Activated naive CD4-positive, alpha-beta T cell treated with Interleukin-2 at 50 U/mL for 16 hours (primary cell): ENCODE measurements at regions not wholly inside any gene's neighbourhood (a gene's known extent, or its start where the extent isn't known, plus 50 kb on each side); places are given as distances from the start of the nearest gene placed in this dataset.

Experiments used
- DNase-seq: peaks from one replicate; pipeline ENCODE4 v3.0.0-alpha.2; 2020

DNA sequence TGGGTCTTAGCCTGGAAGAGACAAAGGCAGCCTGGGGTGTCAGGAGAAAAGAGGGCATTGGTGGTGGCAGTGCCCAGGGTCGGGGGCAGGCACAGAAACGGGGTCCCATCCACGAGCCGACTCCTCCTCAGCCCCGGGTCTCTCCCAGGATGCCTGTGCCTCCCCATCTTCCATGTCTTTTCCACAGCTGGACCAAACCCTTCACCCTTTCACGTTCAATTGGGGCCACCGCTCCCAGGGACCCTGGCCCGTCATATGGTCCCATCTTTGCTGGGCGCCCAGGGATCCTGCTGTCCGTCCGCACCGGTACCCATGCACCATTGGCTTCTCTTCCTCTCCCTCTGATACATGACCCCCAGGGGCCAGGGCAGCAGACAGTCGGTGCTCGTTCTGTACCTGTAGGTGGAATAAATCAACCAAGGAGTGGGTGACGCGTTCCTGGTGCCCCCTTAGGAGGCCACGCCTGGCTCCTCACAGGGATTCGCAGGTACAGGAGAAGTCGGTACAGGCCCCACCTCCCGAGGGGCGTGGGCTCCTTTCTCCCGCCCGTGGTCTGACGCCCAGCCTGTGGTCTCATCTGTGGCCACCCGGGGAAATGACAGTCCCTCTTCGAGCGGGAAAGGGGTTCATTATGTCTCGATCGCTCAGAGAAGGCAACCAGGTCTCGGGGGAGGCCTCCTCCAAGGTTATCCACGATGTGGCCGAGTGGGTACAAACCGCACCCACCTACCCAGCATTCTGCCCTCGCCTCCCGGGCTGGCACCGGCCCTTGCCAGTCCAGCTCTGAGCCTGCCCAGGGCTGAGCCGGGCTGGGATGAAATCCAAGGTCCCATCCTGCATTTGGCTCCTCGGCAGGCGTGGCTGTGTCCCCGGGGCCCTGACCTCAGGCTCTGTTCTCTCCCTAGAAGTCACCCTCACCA is 1493.6 kb downstream of the BRD1 start:
- DNase-seq: no peak

DNA sequence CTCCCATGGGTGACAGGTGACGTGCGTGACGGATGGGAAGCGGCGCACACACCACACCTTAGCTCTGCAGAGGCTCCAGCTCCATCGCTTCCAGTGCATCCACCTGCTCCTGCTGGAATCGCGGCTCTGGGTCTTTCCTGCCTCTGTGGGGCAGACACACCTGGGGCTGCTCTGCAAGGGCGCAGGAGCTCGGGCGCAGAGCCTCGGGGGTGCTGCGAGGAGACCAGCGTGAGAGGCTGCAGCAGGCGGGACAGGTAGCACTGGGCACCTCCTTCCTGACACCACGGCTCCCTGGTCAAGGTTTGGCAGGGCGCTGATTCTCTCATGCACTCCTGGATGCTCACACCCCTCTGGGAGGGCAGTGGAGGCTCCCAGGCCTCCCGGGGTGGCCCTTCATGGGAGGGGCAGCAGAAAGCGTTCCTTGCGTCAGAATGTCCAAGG is 1494.3 kb downstream of the BRD1 start:
- no peak for DNase-seq

DNA sequence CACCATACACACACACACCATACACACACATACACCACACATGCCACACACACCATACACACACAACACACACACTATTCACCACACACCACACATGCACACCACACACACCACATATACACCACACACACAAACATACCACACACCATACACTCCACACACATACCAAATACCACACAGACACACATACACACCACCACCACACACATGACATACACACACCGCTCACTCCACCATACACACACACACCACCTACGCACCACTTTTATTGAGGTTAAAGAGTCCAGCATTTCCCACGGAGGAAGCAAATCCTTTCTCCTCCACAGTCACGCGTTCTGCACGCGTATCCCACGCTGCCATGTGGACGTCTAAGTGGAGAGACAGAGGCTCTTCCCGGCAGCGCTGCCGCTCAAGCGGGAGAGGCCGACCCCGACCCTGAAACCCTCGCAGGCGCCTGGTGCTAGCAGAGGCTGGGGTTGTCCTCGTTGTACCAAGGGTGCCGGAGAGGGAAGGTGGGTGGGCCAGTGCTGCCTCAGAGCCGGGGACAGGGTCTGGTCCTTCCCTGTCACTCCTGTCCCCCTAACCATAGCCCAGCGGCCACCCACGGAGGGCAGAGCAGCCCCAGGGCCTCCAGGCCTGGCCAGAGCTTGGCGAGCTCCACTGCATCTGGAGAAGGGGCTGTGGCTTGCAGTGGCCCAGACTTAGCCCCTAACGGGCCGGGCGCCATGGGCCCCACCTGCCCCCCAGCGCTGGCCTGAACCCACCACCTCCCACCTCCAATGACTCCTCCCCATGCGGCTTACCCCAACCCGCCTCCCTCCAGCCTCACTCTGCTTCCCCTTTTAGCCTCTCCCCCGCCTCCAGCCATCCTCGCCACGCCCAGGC is 1495.0 kb downstream of the BRD1 start:
- no peak for DNase-seq

DNA sequence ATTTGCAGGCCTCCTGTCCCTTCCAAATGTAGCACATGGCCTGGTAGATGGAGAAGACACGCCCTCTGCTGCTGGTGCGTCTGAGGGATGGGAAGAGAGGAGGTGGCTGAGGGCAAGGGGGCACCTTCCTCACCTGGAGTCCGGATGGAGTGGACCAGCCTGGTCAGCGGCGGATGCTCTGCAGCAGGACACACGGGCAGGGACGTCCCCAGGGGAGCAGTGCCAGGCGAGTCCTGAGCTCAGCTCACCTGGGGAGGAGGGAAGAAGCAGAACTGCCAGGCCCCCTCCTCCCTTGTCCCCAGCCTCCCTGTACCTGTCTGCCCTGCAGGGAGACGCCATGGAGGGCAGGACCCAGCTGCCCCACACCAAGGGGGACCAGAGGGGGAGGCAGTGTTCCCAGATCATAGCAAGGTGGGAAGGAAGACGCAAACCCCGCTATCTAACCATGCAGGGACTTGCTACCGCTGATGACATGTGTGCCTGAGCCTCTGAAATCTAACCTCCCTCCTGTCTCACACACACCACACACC is 1495.9 kb downstream of the BRD1 start:
- no peak for DNase-seq

DNA sequence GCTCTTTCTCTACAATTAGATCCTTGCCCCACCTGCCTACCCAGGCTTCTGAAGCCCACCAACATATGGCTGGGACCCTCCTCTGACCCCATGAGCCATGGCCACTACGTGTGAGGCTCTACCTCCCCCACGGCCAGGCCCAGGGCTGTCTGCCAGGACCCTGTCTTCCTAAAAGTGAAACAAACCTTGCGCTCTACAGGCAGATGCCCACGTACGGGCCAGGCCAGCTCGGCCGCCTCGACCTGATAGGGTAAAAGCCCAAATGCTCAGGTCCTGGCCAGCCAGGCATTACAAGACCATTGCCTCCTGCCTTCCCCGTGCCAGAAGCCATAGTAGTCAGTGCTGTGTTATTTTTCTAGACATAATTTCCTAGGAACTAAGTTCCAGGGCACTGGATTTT is 1496.4 kb downstream of the BRD1 start:
- no peak for DNase-seq

DNA sequence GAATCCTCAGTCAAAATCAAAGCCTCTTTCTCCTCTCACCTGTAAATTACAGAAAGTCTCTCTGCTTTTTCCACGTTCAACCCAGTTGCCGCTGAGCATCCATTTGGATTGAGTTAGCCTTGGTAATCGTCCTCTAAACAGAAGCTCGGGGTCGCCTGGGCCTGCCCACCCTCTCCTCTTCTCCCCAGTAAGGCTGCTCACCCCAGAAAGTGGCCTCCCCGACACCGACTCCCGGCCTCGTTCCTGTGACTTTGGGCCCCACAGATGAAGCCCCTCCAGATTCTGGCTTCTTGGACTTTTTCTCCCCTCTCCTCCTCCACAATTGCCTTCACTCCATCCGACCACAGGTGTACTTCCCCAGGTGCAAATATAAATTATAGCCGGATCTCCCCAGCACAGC is 1500.0 kb downstream of the BRD1 start:
- no peak for DNase-seq

DNA sequence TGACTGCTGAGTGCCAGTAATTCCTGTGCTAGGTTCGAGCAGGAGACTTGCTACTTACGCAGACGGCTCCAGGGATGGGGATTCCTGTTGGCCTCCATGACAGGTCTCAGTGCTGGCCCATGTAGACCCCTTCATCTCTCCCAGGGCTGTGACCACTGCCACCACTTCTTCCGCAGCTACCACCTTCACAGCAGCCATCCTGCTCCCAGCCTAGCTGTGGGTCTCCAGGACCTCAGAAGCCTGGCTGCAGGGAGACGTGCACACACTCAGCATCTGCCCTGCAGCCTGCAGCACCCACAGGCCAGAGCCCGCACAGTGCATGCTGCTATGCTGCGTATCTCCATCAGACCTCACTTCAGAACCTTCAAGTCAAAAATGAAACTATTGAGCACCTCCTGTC is 1503.9 kb downstream of the BRD1 start:
- DNase-seq: no peak

DNA sequence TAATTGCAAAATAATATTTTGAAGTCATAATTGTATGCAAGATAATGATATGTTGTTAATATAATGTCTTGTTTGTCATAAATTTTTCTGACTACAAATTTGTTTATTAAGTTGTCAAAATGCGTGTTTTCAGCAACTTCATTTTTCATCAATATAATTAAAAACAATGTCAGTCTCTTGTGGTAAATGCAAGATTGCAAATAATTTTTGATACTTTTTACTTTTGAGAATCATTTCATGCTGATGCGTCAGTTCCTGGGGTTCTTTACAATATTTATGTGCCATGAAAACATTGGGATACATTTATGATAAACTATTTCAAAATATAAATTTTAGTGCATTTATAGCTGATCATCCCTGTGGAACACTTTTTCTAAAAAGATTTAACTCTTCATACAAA is 1504.8 kb downstream of the BRD1 start:
- no peak for DNase-seq

DNA sequence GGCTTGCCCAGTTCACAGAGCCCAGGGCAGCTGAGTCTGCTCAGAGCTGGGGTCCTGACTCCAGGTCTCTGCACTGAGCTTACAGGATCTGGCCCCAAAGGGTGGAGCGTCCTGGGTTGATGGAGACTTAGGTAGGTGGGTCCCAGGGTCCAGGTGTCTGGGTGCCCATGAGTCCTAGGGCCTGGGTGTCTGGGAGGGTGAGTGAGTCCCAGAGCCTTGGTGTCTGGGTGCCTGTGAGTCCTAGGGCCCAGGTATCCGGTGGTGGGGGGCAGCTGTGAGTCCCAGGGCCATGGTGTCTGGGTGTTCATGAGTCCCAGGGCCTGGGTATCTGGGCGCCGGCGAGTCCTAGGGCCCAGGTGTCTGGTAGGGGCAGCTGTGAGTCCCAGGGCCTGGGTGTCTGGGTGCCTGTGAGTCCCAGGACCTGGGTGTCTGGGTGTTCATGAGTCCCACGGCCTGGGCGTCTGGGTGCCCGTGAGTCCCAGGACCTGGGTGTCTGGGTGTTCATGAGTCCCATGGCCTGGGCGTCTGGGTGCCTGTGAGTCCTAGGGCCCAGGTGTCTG is 1505.6 kb downstream of the BRD1 start:
- DNase-seq: no peak

DNA sequence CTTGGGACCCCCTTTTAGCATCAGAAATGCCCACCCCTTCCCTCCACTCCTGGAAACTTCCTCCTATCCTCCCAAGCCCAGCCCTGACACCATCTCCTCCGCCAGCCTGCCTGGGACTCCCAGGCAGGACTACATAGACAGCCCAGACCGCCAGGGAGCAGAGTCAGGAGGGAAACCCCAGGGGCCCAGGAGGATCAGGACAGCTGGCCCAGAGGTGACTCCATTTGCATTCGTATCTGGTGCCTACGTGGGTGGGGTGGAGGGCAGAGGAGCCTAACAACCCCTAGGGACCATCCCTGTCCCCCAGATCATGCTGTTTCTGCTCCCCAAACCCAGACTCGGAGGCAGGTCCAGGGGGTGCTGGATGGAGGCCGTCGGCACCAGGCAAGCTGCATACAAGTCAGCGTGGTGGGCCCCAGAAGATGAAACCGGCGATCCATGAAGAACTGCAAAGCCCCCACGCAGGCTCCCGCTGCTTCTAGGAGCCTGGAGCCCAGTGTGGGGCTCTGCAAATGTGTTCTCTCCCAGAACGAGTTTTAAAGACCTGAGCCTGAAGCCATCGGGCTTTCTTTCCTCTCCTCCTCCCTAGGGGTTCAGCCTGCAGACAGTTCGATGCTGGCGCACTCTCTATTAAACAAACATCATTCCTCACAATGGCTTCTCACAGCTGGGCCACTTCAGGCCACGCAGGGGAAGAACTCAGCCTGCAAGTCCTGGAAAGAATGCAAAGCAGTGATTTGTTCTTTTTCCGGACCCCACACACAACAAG is 1506.8 kb downstream of the BRD1 start:
- DNase-seq: no peak

DNA sequence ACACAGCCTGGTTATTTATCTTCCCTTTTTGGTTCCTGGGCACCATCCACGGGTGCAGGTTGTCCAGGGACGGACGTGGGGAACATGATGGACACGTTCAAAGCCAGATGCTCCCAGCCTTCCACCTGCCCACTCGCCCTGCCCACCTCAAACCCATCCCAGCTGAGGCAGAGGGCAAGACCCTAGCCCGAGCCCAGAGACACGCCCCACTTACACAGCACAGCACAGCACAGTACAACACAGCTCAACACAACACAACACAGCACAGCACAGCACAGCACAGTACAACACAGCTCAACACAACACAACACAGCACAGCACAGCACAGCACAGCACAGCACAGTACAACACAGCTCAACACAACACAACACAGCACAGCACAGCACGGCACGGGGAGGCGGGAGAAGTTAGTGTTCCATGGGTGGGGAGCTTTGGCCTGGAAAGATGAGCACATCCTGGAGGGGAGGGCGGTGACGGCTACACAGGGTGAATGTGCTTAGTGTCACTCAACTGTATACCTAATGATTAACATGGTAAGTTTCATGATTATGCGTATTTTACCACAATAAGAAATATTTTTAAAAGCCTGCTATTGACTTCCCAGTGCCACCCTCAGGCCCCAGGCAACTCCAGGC is 1507.5 kb downstream of the BRD1 start:
- no peak for DNase-seq

DNA sequence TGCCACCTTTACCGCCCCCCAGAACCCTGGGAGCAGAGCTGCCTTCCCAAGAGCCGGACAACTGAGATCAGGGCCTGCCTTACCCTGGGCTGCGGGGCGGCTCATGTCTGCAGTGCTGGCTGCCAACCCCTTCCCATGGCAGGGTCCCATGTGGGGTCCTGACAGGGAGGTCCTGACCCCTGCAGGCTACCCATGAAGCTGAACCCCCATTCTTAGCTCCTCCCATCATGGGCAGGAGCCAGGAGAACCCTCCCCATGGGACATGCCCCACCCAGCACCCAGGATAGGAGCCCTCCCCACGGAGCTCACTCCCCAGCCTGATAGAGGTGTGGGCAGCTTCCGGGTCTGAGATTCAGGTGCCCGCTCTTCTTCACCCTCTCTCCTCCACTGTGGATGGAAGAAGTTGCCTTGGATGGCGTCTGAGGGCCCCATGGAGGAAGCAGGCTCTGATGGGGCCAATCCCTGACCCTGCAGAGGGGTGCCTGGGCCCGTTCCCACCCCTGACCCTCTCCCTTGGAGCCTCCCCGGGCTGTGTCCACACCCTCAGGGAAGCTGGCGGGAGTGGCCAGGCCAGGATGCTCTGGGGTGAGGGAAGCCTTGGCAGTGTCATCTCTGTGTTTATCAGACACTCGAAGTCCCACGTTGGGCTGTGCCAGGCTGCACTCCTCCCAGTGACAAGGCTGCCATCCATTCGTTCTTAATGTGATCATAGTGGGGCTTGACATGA is 1508.2 kb downstream of the BRD1 start:
- no peak for DNase-seq

DNA sequence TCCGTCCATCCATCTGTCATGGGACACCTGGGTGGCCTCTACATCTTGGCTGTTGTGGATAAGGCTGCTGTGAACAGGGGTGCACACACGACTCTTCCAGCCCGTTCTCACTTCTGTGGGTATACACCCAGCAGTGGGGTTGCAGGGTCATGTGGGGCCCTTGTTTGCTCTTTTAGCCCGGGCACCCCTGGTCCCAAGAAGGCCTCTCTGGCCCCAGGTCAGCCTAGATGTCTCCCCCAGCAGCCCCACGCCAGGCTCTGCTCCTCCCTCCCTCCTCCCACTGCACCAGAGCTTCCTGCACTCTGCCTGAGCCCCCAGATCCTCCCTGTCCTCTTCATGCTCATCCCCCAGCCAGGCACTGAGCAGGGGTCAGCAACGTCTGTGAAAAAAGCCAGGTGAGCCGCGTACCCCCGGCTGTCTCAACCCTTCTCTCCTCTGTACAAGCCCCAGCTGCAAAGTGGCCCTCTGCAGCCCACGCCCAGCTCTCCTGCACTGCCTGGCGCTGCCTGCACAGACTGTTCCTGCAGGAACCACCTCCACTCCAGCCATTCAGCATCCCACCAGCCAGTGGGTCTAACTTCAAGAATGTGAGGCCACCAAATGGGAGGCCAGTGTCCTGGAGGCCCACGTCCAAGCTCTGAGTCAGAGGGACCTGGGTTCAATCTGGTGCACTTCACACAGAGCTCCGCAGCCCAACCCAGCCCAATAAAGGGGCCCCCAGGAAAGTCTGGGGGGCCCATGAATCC is 1508.9 kb downstream of the BRD1 start:
- no peak for DNase-seq

DNA sequence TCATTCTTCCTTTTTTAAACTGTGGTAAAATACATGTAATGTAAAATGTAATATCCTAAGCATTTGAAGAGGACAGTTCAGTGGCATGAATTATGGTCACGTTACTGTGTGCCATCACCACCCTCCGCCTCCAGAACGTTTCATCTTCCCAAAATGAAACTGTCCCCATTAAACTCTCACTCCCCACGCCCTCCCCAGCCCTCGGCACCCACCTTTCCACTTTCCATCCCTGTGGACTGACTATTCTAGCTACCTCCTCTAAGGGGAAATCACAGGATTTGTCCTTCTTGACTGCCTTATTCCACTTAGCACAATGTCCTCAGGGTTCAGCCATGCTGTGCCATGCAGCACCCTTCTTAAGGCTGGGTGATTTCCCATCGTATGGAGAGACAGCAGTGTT is 1509.5 kb downstream of the BRD1 start:
- no peak for DNase-seq

DNA sequence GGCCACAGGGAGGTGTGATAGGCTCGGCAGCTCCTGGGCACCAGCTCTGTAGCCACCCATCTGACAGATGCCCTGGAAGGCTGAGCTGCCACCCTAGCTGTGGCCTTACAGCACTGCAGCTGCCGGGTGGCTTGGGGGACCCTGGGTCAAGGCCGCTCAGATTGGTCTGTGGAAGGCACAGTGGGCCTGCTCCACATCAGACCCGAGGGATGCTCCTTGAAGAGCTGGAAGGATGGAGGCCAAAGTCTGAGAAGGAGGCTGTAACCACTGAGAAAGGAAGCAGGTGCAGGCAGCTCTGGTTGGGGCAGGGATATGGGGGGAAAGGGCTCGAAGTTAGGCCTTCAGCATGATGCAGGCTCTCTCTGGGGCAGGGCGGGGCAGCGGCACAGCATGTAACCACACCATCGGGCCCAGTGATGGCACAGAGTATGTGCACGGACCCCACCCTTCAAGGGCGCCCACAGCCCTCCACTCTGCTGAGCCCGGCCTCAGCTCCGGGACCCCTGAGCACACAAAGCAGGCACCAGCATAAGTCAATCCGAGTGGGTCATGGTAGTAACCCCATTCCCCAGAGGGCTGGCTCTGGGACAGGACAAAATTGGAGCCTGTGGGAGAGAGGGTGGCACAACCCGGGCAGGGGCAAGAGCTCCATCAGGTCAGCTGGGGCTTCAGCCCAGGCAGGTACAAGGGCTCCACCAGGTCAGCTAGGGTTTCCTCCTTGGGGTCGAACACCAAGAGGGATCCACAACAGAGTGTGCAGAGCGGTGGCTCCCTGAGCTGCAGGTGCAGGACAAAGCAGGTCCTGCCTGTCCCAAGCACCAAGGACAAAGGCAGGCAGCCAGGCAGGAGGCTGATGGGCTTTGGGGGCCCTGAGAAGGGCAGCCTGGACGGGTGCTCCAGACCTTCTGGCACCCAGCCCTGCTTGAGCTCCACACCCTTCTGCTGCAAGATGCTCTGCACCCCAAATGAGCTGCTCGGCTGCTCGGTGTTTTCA is 1511.1 kb downstream of the BRD1 start:
- DNase-seq: no peak

DNA sequence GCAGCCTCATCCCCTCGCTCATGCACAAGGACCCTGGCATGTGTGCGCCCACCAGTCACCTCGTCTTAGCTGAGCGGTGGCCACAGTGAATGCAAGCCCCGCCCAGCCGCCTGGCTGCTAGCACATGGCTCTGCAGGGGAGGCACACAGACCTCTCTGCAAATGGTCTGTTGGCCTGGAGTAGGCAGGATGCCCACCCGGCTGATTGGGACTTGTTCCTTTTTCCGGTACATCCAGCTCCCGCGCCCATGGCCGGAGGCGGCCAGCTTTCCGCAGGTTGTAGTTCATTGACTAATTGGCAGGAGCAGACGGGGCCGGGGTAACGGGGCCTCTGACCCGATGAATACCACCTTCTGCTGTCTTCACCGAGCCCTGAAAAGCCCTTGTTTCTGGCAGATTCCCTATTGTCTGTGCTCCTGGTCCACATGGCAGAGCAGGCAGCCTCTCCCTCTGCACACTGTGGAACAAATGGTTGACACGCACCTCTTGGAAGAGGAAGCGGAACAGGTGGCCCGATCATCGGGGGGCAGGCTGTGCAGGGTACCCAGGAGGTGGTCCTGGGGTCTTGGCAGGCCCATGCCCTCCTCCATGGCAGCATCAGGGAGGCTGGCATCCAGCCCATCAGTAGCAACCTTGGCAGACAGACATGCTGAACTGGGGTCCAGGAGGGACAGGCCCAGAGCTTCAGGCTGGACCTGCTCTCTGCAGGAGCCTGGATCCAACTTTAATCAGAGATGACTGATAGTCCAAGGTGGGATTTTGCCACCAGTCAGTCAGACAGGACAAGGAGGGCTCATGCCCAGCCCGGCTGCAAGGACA is 1512.0 kb downstream of the BRD1 start:
- DNase-seq: no peak

DNA sequence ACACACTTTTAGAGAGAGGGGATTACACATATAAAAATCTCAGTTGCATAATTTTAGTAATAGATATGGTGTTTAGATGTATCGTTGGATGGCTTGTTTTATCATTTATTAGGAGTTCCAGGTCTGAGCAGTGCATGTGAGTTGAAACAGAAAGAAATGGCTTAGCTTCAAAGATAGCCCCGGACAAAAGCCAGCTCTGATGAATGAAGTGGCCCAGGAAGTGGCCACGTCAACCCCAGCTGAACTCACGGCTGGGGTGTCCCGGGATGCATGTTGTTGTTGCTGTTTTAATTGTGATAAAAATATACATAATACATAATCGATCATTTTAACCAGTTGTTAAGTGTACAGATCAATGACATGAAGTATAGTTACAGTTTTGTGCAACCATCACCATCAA is 1513.6 kb downstream of the BRD1 start:
- no peak for DNase-seq

DNA sequence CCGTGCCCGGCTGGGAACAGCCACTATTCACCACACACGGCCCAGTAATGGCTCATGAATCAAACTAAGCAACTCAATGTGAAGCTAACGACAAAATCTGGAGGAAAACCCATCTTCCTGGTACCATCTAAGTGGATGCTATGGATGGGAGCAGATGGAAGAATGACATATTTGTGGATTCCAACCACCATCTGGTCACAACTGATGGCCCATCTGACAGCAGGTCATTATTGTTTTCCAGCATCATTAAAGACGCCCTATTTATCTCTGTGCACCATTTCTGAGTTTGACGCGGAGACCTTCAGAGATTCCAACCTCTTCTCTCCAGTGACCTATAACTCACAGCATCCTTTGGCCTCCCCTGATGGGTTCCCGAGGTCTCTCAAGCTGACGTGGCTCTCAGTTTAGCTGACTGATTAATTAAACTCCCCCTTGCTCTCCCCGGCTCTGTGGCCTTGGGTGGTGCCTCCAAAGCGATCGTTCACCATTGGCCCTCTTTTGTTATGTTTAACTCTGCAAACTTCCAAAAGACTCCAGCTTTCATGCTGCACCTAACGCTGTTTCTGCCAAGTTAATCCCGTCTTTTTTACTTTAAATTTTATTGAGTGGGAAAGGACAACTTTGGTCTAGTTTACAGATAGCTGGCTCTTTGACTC is 1514.4 kb downstream of the BRD1 start:
- no peak for DNase-seq
